ENCODE measurements at regions not wholly inside any gene's neighbourhood (a gene's known extent, or its start where the extent isn't known, plus 50 kb on each side); places are given as distances from the start of the nearest gene placed in this dataset.
"Not testable (repeated sequence)": the region's sequence is repeated elsewhere in the genome, so short reads cannot be mapped to it uniquely, and the experiment has no call there.

DNA sequence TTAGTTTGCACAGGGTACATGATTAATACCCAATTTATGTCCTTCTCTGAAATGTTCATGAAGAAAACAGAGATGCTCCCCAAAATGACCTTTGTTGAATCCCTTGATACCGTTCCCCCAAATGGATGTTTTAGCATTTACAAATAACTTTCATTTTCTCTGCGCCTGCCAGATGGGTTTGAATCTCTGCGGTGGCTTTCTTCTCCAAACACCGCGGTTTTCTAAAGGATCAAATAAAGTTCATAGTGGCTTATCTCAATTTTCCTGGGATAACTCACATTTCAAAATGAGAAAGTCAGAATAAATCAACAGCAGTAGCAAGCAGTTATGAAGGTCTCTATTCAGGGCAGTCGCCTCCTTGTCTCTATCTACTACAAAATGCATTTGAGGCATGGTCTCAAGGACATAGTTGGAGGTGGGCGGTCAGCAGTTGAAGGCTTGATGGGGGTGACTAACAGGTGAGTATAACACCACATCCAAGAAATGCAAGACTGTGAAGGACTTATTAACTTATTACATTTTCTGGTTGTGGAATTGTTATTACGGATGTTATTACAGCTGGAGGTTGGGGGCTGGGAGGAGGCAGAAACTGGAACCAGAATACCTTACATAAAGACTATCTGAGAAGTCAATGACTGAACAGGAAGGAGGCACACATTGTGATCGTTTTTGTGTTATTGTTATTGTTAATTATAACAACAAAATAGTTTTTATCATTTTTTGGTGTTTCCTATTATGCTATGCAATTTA lies 1513.3 kb downstream of the FAM181B start:
- H3K4me3 Mint-ChIP-seq = no peak overlapping the region
- H3K27me3 Mint-ChIP-seq = no peaks in the 10 kb centered on the region
- DNase-seq = no peak
- no peak for ATAC-seq
- no peaks in the 10 kb centered on the region for H3K9me3 Mint-ChIP-seq
- peak overlapping the region in 1 of 2 donors; percentile 78 for H3K27ac Mint-ChIP-seq
- H3K4me1 Mint-ChIP-seq = no peaks in the 10 kb centered on the region

DNA sequence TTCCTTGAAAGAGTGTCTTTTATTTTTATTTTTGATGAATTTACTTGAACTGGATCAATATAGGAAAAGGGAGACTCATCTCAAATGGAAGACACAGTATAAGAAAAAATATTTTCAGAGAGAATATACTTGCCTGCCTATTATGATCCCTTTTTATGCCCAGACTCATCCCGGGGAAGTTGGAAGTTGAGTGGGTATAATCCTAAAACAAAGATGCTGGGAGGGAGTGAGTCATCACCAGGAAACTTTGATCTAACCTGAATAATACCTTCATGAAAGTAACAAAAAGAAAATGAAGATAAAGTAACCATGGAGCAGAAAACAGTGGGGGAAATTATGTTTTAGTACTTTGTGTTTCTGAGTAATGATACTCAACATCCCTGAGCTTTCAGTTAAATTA lies 1514.0 kb downstream of the FAM181B start:
- Mint-ChIP-seq H3K27me3 (no peaks in the 10 kb centered on the region), H3K27ac (no peak overlapping the region), H3K4me1 (no peaks in the 10 kb centered on the region), H3K9me3 (peaks cover 0 to 5% of the 10 kb centered on the region in 2 donors), H3K4me3 (no peak overlapping the region)
- ATAC-seq (no peak), DNase-seq (no peak)

DNA sequence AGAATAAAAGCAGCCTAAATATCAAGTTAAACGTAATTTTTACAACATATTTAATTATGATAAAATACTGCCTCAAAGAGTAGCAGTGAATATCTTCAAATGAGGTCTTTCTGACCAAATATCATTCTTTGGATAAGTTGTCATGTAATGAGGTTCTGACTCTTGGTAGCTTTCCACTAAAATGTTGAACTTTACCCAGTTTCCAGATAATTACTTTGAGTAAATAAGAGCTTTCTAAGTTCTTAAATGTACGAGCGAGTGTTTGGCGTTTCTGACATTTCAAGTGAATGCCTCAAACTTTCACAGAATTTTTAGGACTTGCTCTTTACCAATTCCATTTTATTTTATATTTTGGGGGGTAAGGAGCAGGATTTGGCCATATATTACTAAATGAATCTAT lies 1515.2 kb downstream of the FAM181B start:
- H3K27ac Mint-ChIP-seq = no peak overlapping the region
- no peaks in the 10 kb centered on the region for H3K4me1 Mint-ChIP-seq
- no peaks in the 10 kb centered on the region for H3K27me3 Mint-ChIP-seq
- DNase-seq = no peak
- peaks cover 0 to 12% of the 10 kb centered on the region in 2 donors for H3K9me3 Mint-ChIP-seq
- no peak for ATAC-seq
- no peak overlapping the region for H3K4me3 Mint-ChIP-seq

DNA sequence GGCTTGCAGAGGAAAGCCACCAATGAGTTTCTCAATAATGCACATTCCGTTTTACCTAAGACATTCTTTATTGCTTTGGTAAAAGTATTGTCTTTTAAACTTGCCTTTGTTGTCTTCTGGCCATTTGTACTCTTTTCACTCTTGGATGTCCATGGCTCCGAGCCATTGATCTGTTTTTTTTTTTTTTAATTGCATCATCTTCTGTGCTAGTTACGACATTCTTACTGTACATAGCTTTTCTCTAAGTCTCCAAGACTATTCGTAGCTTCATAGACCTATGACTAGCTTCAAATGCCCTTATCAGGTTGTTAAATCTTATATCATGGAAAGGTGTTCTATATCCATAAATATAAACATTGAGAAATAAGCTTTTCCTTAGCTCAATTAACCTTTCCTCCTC lies 1522.6 kb downstream of the FAM181B start:
- ATAC-seq (no peak), DNase-seq (no peak)
- Mint-ChIP-seq H3K4me1 (no peaks in the 10 kb centered on the region), H3K4me3 (no peak overlapping the region), H3K9me3 (peaks cover 0 to 12% of the 10 kb centered on the region in 2 donors), H3K27ac (no peak overlapping the region), H3K27me3 (no peaks in the 10 kb centered on the region)

- no peak for DNase-seq
- Mint-ChIP-seq H3K27me3 (no peaks in the 10 kb centered on the region), H3K4me3 (no peak overlapping the region), H3K27ac (no peak overlapping the region), H3K9me3 (no peaks in the 10 kb centered on the region), H3K4me1 (no peaks in the 10 kb centered on the region)
- no peak for ATAC-seq
These were observed 1526.1 kb downstream of the FAM181B start for GRCh38 chr11:81207421-81208054.

GRCh38 chr11:81203876-81204275 lies 1529.8 kb downstream of the FAM181B start:
- DNase-seq (no peak), ATAC-seq (no peak)
- Mint-ChIP-seq H3K4me3 (no peak overlapping the region), H3K27ac (no peak overlapping the region), H3K4me1 (no peaks in the 10 kb centered on the region), H3K9me3 (peaks cover 5 to 24% of the 10 kb centered on the region in 2 donors), H3K27me3 (no peaks in the 10 kb centered on the region)

- Mint-ChIP-seq H3K4me1 (no peaks in the 10 kb centered on the region), H3K27ac (no peak overlapping the region), H3K4me3 (no peak overlapping the region), H3K9me3 (peaks cover 5 to 53% of the 10 kb centered on the region in 2 donors), H3K27me3 (no peaks in the 10 kb centered on the region)
- ATAC-seq (no peak), DNase-seq (no peak)
These were observed 1536.3 kb downstream of the FAM181B start for GRCh38 chr11:81197396-81197795.

GRCh38 chr11:81192516-81192915 lies 1541.1 kb downstream of the FAM181B start:
- DNase-seq (no peak), ATAC-seq (no peak)
- Mint-ChIP-seq H3K27ac (no peak overlapping the region), H3K4me3 (no peak overlapping the region), H3K27me3 (no peaks in the 10 kb centered on the region), H3K4me1 (no peaks in the 10 kb centered on the region), H3K9me3 (peaks cover 5 to 33% of the 10 kb centered on the region in 2 donors)

DNA sequence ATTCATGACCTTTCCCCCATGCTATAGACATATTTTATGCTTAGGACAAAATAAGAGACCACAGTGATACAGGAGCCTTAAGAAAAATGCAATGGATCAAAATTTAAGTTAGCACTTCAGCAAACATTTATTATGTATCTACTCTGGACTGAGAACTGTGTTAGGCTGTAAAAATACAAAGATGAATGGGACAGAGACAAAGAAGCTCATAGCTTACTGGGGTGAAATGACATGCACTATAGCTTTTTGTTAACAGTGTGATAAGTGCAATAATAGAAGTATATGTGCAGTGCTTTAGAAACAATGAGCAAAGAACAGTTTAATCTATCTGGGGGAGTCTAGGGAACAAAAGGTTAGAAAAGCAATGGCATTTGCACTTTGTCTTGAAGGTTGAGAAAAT lies 1543.1 kb downstream of the FAM181B start:
- no peak for ATAC-seq
- Mint-ChIP-seq H3K27me3 (no peaks in the 10 kb centered on the region), H3K9me3 (peaks cover 9 to 32% of the 10 kb centered on the region in 2 donors), H3K4me1 (no peaks in the 10 kb centered on the region), H3K27ac (no peak overlapping the region), H3K4me3 (no peak overlapping the region)
- no peak for DNase-seq

- H3K4me3 Mint-ChIP-seq, ATAC-seq, H3K27me3 Mint-ChIP-seq, DNase-seq, H3K4me1 Mint-ChIP-seq, H3K27ac Mint-ChIP-seq: not testable (repeated sequence)
- H3K9me3 Mint-ChIP-seq = peaks cover 18 to 26% of the 10 kb centered on the region in 2 donors
These were observed 1546.6 kb downstream of the FAM181B start for GRCh38 chr11:81187033-81187432.

DNA sequence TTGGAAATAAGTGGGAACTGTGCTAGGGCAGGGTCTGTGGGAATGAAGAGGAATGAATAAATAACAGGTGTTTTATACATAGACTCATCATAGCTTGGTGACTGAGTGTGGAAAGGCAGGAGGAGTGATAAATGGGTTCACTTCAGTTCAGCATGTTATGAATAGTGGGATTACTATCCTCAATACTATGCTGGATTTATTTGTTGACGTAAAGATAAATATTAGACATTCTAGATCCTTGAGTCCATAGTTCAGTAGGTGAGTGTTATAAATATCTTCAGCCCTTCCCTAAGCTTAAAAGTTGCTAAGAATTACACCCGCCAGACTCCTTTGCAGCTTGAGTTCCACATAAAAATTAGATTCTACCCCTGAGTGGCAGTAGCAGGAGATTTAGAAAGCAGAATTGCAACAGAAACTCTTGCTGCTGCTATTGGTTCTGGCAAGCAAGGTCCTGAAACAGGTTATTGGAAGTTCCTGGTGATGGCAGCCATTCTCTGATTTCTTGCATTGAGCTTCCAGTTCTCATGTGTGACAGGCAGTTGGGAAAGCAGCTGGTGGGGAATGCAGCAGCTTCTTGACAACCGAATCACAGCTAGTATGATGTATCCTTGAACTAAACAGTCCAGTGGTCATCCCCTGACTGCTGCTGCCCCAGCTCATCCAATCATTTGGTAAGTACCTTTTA lies 1558.9 kb downstream of the FAM181B start:
- no peak for ATAC-seq
- Mint-ChIP-seq H3K27me3 (no peaks in the 10 kb centered on the region), H3K4me3 (no peak overlapping the region), H3K4me1 (no peaks in the 10 kb centered on the region), H3K9me3 (peaks cover 0 to 8% of the 10 kb centered on the region in 2 donors), H3K27ac (no peak overlapping the region)
- no peak for DNase-seq

DNA sequence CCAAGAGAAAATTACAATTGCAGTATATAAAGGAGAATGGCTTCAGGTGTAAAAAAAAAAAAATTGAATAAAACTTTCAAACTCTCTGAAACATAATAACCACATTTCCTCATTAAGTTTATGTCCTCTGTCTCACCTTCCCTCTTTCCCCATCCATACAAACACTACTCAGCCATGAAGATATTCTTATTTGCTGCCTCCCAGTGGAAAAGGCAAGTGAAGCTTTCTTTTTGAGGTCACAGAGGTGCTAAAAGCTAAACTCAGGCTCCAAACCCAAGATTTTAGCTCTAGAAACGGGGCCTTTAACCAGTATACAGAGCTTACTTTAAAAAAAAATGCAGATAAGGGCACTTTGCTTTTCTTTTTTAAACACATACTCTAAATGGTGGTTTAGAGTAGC lies 1568.5 kb downstream of the FAM181B start:
- ATAC-seq = no peak
- H3K27me3 Mint-ChIP-seq = no peaks in the 10 kb centered on the region

GRCh38 chr11:81159900-81160299 lies 1573.8 kb downstream of the FAM181B start:
- Mint-ChIP-seq H3K9me3 (peaks cover 0 to 4% of the 10 kb centered on the region in 2 donors), H3K27me3 (no peaks in the 10 kb centered on the region), H3K4me3 (no peak overlapping the region), H3K27ac (no peak overlapping the region), H3K4me1 (no peaks in the 10 kb centered on the region)
- ATAC-seq = no peak
- DNase-seq = no peak

More for the DNA sequence above, 1568.5 kb downstream of the FAM181B start:
- Mint-ChIP-seq H3K27ac (no peak overlapping the region), H3K9me3 (peaks cover 0 to 4% of the 10 kb centered on the region in 2 donors), H3K4me1 (no peaks in the 10 kb centered on the region), H3K4me3 (no peak overlapping the region)
- no peak for DNase-seq

DNA sequence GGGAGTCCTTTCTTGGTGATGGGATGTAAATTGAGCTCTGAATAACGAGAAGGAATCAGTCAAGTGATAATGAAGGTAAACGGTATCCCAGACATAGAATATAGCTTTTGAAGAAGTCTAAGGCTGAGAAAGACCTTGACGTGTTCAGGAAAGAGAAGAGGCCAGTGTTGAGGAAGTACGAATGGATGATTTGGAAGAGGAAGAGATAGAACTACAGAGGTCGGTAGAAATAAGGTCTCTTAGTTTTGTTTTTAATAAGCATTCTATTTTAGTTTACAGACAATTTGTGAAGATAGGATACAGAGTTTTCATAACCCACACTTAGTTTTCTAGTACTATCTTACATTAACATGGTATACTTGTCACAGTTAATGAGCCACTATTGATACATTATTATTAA lies 1598.1 kb downstream of the FAM181B start:
- H3K27ac Mint-ChIP-seq = no peak overlapping the region
- no peak overlapping the region for H3K4me3 Mint-ChIP-seq
- DNase-seq = no peak
- H3K9me3 Mint-ChIP-seq = peaks cover 0 to 5% of the 10 kb centered on the region in 2 donors
- H3K4me1 Mint-ChIP-seq = no peaks in the 10 kb centered on the region
- no peaks in the 10 kb centered on the region for H3K27me3 Mint-ChIP-seq
- ATAC-seq = no peak

DNA sequence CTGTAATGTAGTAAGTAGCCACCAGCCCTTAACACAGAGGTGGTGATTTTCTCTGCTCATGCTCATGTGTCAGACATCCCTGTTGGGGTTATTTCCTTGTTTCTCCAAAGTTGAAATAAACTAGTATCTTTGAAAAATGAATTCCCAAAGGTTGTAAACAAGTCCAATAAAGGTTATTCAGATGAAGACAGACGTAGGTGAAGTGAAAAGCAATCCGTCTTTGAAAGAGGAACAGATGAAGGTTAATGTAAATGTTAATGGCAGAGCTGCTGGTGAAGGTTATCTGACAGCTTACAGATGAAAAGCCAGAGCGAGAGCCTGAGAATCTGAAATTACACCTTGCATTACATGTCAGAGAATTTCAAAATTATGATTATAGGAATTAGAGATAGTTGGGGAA lies 1604.0 kb downstream of the FAM181B start:
- ATAC-seq (no peak), DNase-seq (no peak)
- no peak overlapping the region for H3K27ac Mint-ChIP-seq
- H3K4me1 Mint-ChIP-seq = no peaks in the 10 kb centered on the region
- no peaks in the 10 kb centered on the region for H3K27me3 Mint-ChIP-seq
- no peaks in the 10 kb centered on the region for H3K9me3 Mint-ChIP-seq
- H3K4me3 Mint-ChIP-seq = no peak overlapping the region

DNA sequence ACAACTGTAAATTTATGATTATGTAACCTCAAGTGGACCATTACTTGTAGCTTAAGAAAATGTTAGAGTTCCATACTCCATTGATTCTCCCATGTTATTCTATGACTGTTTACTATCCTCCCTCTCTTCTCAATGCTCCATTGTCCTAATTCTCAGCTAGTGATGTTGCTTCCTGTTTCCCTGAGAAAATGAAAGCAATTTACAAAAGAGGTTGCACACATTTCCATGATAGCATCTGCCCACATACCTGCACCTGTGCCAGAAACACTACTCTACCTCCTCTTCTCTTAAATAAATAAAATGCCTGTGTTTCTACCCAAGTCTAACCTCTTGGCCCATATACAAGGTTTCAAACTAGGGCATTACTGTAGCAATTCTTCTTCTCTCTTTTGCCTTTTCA lies 1620.9 kb downstream of the FAM181B start:
- no peak for DNase-seq
- Mint-ChIP-seq H3K27me3 (no peaks in the 10 kb centered on the region), H3K4me3 (no peak overlapping the region), H3K9me3 (peaks cover 0 to 6% of the 10 kb centered on the region in 2 donors), H3K4me1 (no peaks in the 10 kb centered on the region), H3K27ac (no peak overlapping the region)
- no peak for ATAC-seq
